HEK293 (cell line): ENCODE measurements at regions not wholly inside any gene's neighbourhood (a gene's known extent, or its start where the extent isn't known, plus 50 kb on each side); places are given as distances from the start of the nearest gene placed in this dataset.

Experiments used
- BCL11A ChIP-seq: fragments of 450-650 bp; formaldehyde crosslinking; IDR thresholded peaks from 2 replicates; pipeline ENCODE4 v1.5.1; 2016; ENCODE audit warnings: low read depth, missing biosample characterization, missing genetic modification characterization
- ZNF10 ChIP-seq: fragments of 450-650 bp; formaldehyde crosslinking; IDR thresholded peaks from 2 replicates; pipeline ENCODE4 v1.5.1; 2017; ENCODE audit warnings: missing biosample characterization, missing genetic modification characterization
- ZNF629 ChIP-seq: fragments of 450-650 bp; formaldehyde crosslinking; IDR thresholded peaks from 2 replicates; pipeline ENCODE4 v1.5.1; 2017; ENCODE audit warnings: missing biosample characterization, missing genetic modification characterization
- ZNF747 ChIP-seq: fragments of 450-650 bp; formaldehyde crosslinking; IDR thresholded peaks from 2 replicates; pipeline ENCODE4 v1.5.1; 2016; ENCODE audit warnings: missing biosample characterization, missing genetic modification characterization
- ZNF785 ChIP-seq: fragments of 450-650 bp; formaldehyde crosslinking; IDR thresholded peaks from 2 replicates; pipeline ENCODE4 v1.5.1; 2016; ENCODE audit warnings: missing biosample characterization, missing genetic modification characterization
- TF ChIP-seq, protein P1 (sequence below): fragments of 450-650 bp; formaldehyde crosslinking; IDR thresholded peaks from 2 replicates; pipeline ENCODE4 v1.5.1; 2016; ENCODE audit warnings: missing biosample characterization, missing genetic modification characterization

DNA sequence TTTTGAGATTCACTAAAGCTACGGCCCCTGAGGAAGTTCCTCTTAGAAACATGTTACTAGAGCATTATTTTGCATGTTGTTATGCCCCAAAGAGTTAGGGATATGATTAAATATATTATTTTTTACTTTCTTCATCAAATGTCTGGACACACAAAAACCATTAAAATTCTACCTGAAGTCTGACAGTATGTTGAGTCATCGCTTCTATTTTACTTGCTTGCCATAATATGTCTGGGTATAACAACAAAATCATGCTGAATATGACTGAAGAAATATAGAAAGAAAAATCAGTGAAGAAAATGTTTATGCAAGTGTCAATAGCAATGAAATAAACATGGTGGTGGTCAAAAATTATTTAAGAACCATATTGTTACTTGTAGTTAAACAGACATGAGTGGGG lies 1818.5 kb upstream of the ADGRL3 start:
- TF ChIP-seq ZNF629 (no peak), BCL11A (tag by site-specific recombination) (no peak), ZNF10 (no peak), ZNF785 (tag by site-specific recombination) (no peak), ZNF747 (tag by site-specific recombination) (no peak)
- TF ChIP-seq, protein P1, sequence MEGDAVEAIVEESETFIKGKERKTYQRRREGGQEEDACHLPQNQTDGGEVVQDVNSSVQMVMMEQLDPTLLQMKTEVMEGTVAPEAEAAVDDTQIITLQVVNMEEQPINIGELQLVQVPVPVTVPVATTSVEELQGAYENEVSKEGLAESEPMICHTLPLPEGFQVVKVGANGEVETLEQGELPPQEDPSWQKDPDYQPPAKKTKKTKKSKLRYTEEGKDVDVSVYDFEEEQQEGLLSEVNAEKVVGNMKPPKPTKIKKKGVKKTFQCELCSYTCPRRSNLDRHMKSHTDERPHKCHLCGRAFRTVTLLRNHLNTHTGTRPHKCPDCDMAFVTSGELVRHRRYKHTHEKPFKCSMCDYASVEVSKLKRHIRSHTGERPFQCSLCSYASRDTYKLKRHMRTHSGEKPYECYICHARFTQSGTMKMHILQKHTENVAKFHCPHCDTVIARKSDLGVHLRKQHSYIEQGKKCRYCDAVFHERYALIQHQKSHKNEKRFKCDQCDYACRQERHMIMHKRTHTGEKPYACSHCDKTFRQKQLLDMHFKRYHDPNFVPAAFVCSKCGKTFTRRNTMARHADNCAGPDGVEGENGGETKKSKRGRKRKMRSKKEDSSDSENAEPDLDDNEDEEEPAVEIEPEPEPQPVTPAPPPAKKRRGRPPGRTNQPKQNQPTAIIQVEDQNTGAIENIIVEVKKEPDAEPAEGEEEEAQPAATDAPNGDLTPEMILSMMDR (tag by site-specific recombination), result no peak
